Neural progenitor cell (in vitro differentiated cells): ENCODE measurements at regions not wholly inside any gene's neighbourhood (a gene's known extent, or its start where the extent isn't known, plus 50 kb on each side); places are given as distances from the start of the nearest gene placed in this dataset.

Experiments used
- DNase-seq: peaks from one replicate; pipeline ENCODE4 v3.0.0-alpha.2; 2016; ENCODE audit warnings: low spot score
- H2AFZ ChIP-seq: fragments of 200-600 bp; sonication (generic); replicated peaks from 2 replicates; pipeline ENCODE4 v1.6.1; 2016; ENCODE audit warnings: antibody characterized with exemption
- H3F3A ChIP-seq: fragments of 200-600 bp; sonication (generic); 2 replicates; pipeline ENCODE4 v1.6.1; 2016; ENCODE audit warnings: antibody characterized with exemption, low read depth
- H3K27ac ChIP-seq: fragments of 200-600 bp; sonication (generic); 2 replicates; pipeline ENCODE4 v1.5.1; 2016; ENCODE audit warnings: mild to moderate bottlenecking
- H3K27me3 ChIP-seq: fragments of 200-600 bp; sonication (generic); 2 replicates; pipeline ENCODE4 v1.6.1; 2016; ENCODE audit warnings: mild to moderate bottlenecking, moderate library complexity
- H3K36me3 ChIP-seq: fragments of 200-600 bp; sonication (generic); 2 replicates; pipeline ENCODE4 v1.5.1; 2016
- H3K4me1 ChIP-seq: fragments of 200-600 bp; sonication (generic); 2 replicates; pipeline ENCODE4 v1.6.1; 2016; ENCODE audit warnings: mixed run types
- H3K4me2 ChIP-seq: fragments of 200-600 bp; sonication (generic); 2 replicates; pipeline ENCODE4 v1.6.1; 2016
- H3K4me3 ChIP-seq: fragments of 200-600 bp; sonication (generic); 2 replicates; pipeline ENCODE4 v1.5.1; 2016
- H3K79me2 ChIP-seq: fragments of 200-600 bp; sonication (generic); 2 replicates; pipeline ENCODE4 v1.6.1; 2016; ENCODE audit warnings: low read depth
- H3K9ac ChIP-seq: fragments of 200-600 bp; sonication (generic); 2 replicates; pipeline ENCODE4 v1.6.1; 2016
- H3K9me3 ChIP-seq: fragments of 200-600 bp; sonication (generic); 2 replicates; pipeline ENCODE4 v1.5.1; 2016; ENCODE audit warnings: low read depth
- H4K20me1 ChIP-seq: fragments of 200-600 bp; sonication (generic); 2 replicates; pipeline ENCODE4 v1.6.1; 2016; ENCODE audit warnings: low read depth
- H3K27ac Mint-ChIP-seq: 3 replicates; pipeline ENCODE4 v1.8.0; 2021; ENCODE audit warnings: mixed read lengths
- H3K27me3 Mint-ChIP-seq: 2 replicates; pipeline ENCODE4 v1.8.0; 2022; ENCODE audit warnings: low read depth, mild to moderate bottlenecking, inconsistent platforms, moderate library complexity, mixed read lengths; ENCODE audit not compliant: insufficient read depth
- H3K36me3 Mint-ChIP-seq: 3 replicates; pipeline ENCODE4 v1.8.0; 2021; ENCODE audit warnings: mixed read lengths
- H3K4me1 Mint-ChIP-seq: 3 replicates; pipeline ENCODE4 v1.8.0; 2021; ENCODE audit warnings: mixed read lengths
- H3K4me3 Mint-ChIP-seq: 3 replicates; pipeline ENCODE4 v1.8.0; 2021; ENCODE audit warnings: mild to moderate bottlenecking, moderate library complexity, mixed read lengths
- H3K9me3 Mint-ChIP-seq: 3 replicates; pipeline ENCODE4 v1.8.0; 2020; ENCODE audit warnings: mixed read lengths
- CTCF ChIP-seq: fragments of 200-600 bp; sonication (generic); IDR thresholded peaks from 2 replicates; pipeline ENCODE4 v1.5.1; 2017; ENCODE audit warnings: antibody characterized with exemption, mild to moderate bottlenecking
- EZH2 ChIP-seq: fragments of 200-600 bp; sonication (generic); IDR thresholded peaks from 2 replicates; pipeline ENCODE4 v1.6.1; 2017; ENCODE audit warnings: antibody characterized with exemption, mild to moderate bottlenecking, moderate library complexity
- EZH2phosphoT487 ChIP-seq: fragments of 200-600 bp; sonication (generic); IDR thresholded peaks from 2 replicates; pipeline ENCODE4 v1.6.1; 2017; ENCODE audit warnings: antibody characterized with exemption

DNA sequence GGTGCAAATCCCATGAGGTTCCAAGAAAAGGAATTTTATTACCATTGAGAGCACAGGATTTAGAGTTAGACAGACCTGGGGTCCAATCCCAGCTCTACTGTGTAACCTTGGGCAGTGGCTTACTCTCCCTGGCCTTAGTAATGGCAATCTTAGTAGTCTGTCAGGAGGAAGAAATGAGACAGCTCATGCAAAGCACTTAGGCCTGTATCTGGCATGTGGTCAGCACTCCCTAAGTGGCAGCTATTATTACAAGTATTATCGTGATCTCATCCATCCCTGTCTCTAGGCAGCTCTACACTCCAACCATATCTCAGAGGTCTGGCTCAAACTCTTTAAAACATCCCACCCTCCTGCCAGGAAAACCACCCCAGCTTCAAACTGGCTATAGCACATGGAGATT is 129.6 kb upstream of the NALF2 start:
- H3K36me3 ChIP-seq, result no peaks in the 10 kb centered on the region
- H4K20me1 ChIP-seq, result no peaks in the 10 kb centered on the region
- DNase-seq, result no peak
- no peaks in the 10 kb centered on the region for H3K36me3 Mint-ChIP-seq
- H3K4me3 Mint-ChIP-seq, result no peak overlapping the region
- H2AFZ ChIP-seq, result no peak overlapping the region
- H3K27me3 Mint-ChIP-seq, result peaks cover 4% of the 10 kb centered on the region
- no peak overlapping the region for H3K4me3 ChIP-seq
- no peak overlapping the region for H3K9ac ChIP-seq
- H3K27ac ChIP-seq, result no peak overlapping the region
- no peak for TF ChIP-seq EZH2phosphoT487
- no peak for TF ChIP-seq CTCF
- TF ChIP-seq EZH2, result no peak
- no peak overlapping the region for H3K4me2 ChIP-seq
- no peaks in the 10 kb centered on the region for H3F3A ChIP-seq
- peaks cover 7% of the 10 kb centered on the region for H3K4me1 ChIP-seq
- H3K9me3 Mint-ChIP-seq, result peaks cover 11% of the 10 kb centered on the region
- H3K27ac Mint-ChIP-seq, result no peak overlapping the region
- H3K27me3 ChIP-seq, result no peaks in the 10 kb centered on the region
- H3K79me2 ChIP-seq, result no peaks in the 10 kb centered on the region
- peaks cover 17% of the 10 kb centered on the region for H3K9me3 ChIP-seq
- no peaks in the 10 kb centered on the region for H3K4me1 Mint-ChIP-seq

- no peak for DNase-seq
- H3K79me2 ChIP-seq, result no peaks in the 10 kb centered on the region
- H3K27ac ChIP-seq, result no peak overlapping the region
- Mint-ChIP-seq H3K27me3 (peaks cover 7% of the 10 kb centered on the region), H3K27ac (no peak overlapping the region), H3K4me1 (no peaks in the 10 kb centered on the region), H3K4me3 (no peak overlapping the region), H3K36me3 (no peaks in the 10 kb centered on the region), H3K9me3 (peaks cover 11% of the 10 kb centered on the region)
- no peak overlapping the region for H3K4me2 ChIP-seq
- H2AFZ ChIP-seq, result no peak overlapping the region
- H4K20me1 ChIP-seq, result no peaks in the 10 kb centered on the region
- no peak overlapping the region for H3K9ac ChIP-seq
- H3F3A ChIP-seq, result no peaks in the 10 kb centered on the region
- no peaks in the 10 kb centered on the region for H3K27me3 ChIP-seq
- no peaks in the 10 kb centered on the region for H3K4me1 ChIP-seq
- no peak overlapping the region for H3K4me3 ChIP-seq
- H3K36me3 ChIP-seq, result no peaks in the 10 kb centered on the region
- TF ChIP-seq CTCF (no peak), EZH2phosphoT487 (no peak), EZH2 (no peak)
- H3K9me3 ChIP-seq, result peaks cover 17% of the 10 kb centered on the region
These were observed 131.7 kb upstream of the NALF2 start for GRCh38 chrX:69372435-69372834.

DNA sequence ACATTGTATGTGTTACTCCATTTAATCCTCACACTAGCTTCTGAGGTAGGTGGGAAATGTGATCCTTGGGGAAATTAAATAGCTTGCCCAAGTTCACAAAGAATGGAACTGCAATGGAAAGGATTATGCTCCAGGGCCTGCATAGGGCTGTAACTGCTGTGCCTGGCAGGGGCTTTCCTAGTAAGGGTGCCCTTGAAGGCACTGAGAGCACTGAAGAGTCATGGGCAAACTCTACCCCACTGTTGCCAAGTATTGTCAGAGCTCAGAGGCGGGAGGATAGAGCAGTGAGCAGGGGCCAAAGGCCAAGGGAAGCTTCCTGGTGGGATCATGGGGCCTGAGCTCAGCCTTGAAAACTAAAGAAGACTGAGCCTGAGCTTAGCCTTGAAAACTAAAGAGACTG is 133.0 kb upstream of the NALF2 start:
- no peak for TF ChIP-seq CTCF
- TF ChIP-seq EZH2, result no peak
- TF ChIP-seq EZH2phosphoT487, result no peak
- Histone ChIP-seq H3K36me3 (no peaks in the 10 kb centered on the region), H3K4me1 (no peaks in the 10 kb centered on the region), H4K20me1 (no peaks in the 10 kb centered on the region), H3K79me2 (no peaks in the 10 kb centered on the region), H3F3A (no peaks in the 10 kb centered on the region), H3K4me2 (no peak overlapping the region), H3K27me3 (no peaks in the 10 kb centered on the region), H3K9me3 (peaks cover 8% of the 10 kb centered on the region), H3K27ac (no peak overlapping the region), H3K4me3 (no peak overlapping the region), H3K9ac (no peak overlapping the region), H2AFZ (no peak overlapping the region)
- no peak for DNase-seq
- H3K9me3 Mint-ChIP-seq, result peaks cover 5% of the 10 kb centered on the region
- H3K27ac Mint-ChIP-seq, result no peak overlapping the region
- H3K36me3 Mint-ChIP-seq, result no peaks in the 10 kb centered on the region
- H3K4me3 Mint-ChIP-seq, result no peak overlapping the region
- peaks cover 7% of the 10 kb centered on the region for H3K27me3 Mint-ChIP-seq
- no peaks in the 10 kb centered on the region for H3K4me1 Mint-ChIP-seq

DNA sequence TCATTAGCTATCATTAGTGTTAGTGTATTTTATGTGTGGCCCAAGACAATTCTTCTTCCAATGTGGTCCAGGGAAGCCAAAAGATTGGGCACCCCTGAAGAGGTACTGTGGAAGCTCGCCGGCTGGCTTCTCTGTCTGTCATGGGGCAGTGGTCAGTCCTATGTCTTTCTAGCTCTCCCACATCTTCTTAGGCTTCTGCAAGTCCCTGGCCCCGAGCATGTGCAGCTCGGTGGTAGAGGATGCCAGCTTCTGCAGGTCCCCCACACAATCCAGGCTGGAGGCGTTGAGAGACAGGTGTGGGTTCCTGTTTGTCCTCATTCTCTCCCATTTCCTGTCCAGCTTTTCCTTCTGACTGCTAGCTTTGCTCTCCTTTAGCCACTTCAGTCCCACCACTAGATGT is 134.1 kb upstream of the NALF2 start:
- H3K9me3 Mint-ChIP-seq, result peaks cover 2% of the 10 kb centered on the region
- Histone ChIP-seq H3K27ac (no peak overlapping the region), H3K79me2 (no peaks in the 10 kb centered on the region), H3F3A (no peaks in the 10 kb centered on the region), H3K9me3 (no peaks in the 10 kb centered on the region), H2AFZ (no peak overlapping the region), H3K36me3 (no peaks in the 10 kb centered on the region), H3K9ac (no peak overlapping the region), H3K4me3 (no peak overlapping the region), H4K20me1 (no peaks in the 10 kb centered on the region), H3K4me2 (no peak overlapping the region), H3K4me1 (no peaks in the 10 kb centered on the region), H3K27me3 (no peaks in the 10 kb centered on the region)
- no peak overlapping the region for H3K27ac Mint-ChIP-seq
- TF ChIP-seq EZH2phosphoT487 (no peak), CTCF (no peak), EZH2 (no peak)
- H3K36me3 Mint-ChIP-seq, result no peaks in the 10 kb centered on the region
- no peak for DNase-seq
- peak overlapping the region; percentile 49 for H3K4me3 Mint-ChIP-seq
- H3K27me3 Mint-ChIP-seq, result peaks cover 7% of the 10 kb centered on the region
- no peaks in the 10 kb centered on the region for H3K4me1 Mint-ChIP-seq
